ENCODE measurements at regions not wholly inside any gene's neighbourhood (a gene's known extent, or its start where the extent isn't known, plus 50 kb on each side); places are given as distances from the start of the nearest gene placed in this dataset.

- no peak overlapping the region for H3K27ac ChIP-seq (ENCODE audit: low read depth, low read length)
- intact Hi-C loops (cut with micrococcal nuclease), result no loop called here
- H3K79me2 ChIP-seq (ENCODE audit: insufficient read depth, low read length), result no peaks in the 10 kb centered on the region
- no peak overlapping the region for H2AFZ ChIP-seq (ENCODE audit: low read depth, low read length, poor library complexity, severe bottlenecking)
- DNase-seq (ENCODE audit: low read depth, low spot score) (no peak), ATAC-seq (no peak)
- no peak overlapping the region for H3K4me2 ChIP-seq (ENCODE audit: low read length)
- TF ChIP-seq YY1 (IDR thresholded peaks at IDR 0.05; ENCODE audit: extremely low read depth, insufficient replicate concordance, low read depth, low read length) (no peak), CBX3 (IDR thresholded peaks at IDR 0.05; ENCODE audit: low read depth) (no peak), POLR2AphosphoS5 (IDR thresholded peaks at IDR 0.05; ENCODE audit: low read depth, low read length) (no peak), ZFX (IDR thresholded peaks at IDR 0.05) (no peak), ELF1 (IDR thresholded peaks at IDR 0.05; ENCODE audit: borderline replicate concordance, low read depth) (no peak), SP1 (IDR thresholded peaks at IDR 0.05; ENCODE audit: low read depth) (no peak), CTCF (IDR thresholded peaks at IDR 0.05 in 2 of 3, conservative IDR thresholded peaks at IDR 0.05 in 1 of 3; ENCODE audit: borderline replicate concordance in 1 of 3, insufficient read depth in 1 of 3, low read depth in 2 of 3, low read length in 2 of 3) (no peak), EZH2 (IDR thresholded peaks at IDR 0.05) (no peak), EZH2phosphoT487 (IDR thresholded peaks at IDR 0.05; ENCODE audit: borderline replicate concordance) (no peak), SRF (IDR thresholded peaks at IDR 0.05; ENCODE audit: low read depth) (no peak)
- TF ChIP-seq, protein P1, sequence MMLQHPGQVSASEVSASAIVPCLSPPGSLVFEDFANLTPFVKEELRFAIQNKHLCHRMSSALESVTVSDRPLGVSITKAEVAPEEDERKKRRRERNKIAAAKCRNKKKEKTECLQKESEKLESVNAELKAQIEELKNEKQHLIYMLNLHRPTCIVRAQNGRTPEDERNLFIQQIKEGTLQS (IDR thresholded peaks at IDR 0.05), result no peak
- TF ChIP-seq, protein P2, sequence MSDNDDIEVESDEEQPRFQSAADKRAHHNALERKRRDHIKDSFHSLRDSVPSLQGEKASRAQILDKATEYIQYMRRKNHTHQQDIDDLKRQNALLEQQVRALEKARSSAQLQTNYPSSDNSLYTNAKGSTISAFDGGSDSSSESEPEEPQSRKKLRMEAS (IDR thresholded peaks at IDR 0.05), result no peak
- POLR2A ChIA-PET, result no interaction called here
- no peaks in the 10 kb centered on the region for H3K36me3 ChIP-seq (ENCODE audit: control insufficient read depth in 1 of 2, insufficient read depth in 2 of 2, low read length in 2 of 2)
- H3K9me3 ChIP-seq (ENCODE audit: control insufficient read depth in 1 of 2, insufficient read depth in 1 of 2, low read depth in 1 of 2, low read length in 2 of 2), result no peaks in the 10 kb centered on the region
- no peak overlapping the region for H3K4me3 ChIP-seq (replicated peaks in 1 of 2; ENCODE audit: low read depth in 1 of 2, low read length in 2 of 2)
- H3K27me3 ChIP-seq (ENCODE audit: insufficient read depth, low read length), result peaks cover 32% of the 10 kb centered on the region; the same call in 1 of the 2 replicates
- no peaks in the 10 kb centered on the region for H3K9me2 ChIP-seq (ENCODE audit: insufficient read depth)
- CTCF ChIA-PET, result no interaction called here
- H4K20me1 ChIP-seq (ENCODE audit: insufficient read depth), result no peaks in the 10 kb centered on the region
- no peaks in the 10 kb centered on the region for H3K4me1 ChIP-seq (ENCODE audit: control insufficient read depth in 1 of 2, insufficient read depth in 2 of 2, low read length in 2 of 2)
- BruUV-seq (replicated peaks), result no TSS peak
- RAD21 ChIA-PET (ENCODE audit: low non-redundant PET in 1 of 2, low total read pairs in 2 of 2, uncharacterized antibody in 2 of 2, unreplicated experiment in 2 of 2), result no interaction called here
- H3K9ac ChIP-seq (ENCODE audit: low read length), result no peak overlapping the region
Observed at GRCh38 chr20:57824909-57825308, 115.1 kb upstream of the PMEPA1 start.

Measured in HCT116 (cell line).